ENCODE measurements at regions not wholly inside any gene's neighbourhood (a gene's known extent, or its start where the extent isn't known, plus 50 kb on each side); places are given as distances from the start of the nearest gene placed in this dataset.

- TF ChIP-seq CTCF (conservative IDR thresholded peaks at IDR 0.05 in 1 of 2, IDR thresholded peaks at IDR 0.05 in 1 of 2; ENCODE audit: low read depth in 1 of 2, low read length in 2 of 2), result no peak
- no peak for TF ChIP-seq EZH2 (IDR thresholded peaks at IDR 0.05; ENCODE audit: low read length, missing control alignments)
Observed at GRCh38 chr14:53384536-53384935, 231.4 kb upstream of the DDHD1 start.

Data from fibroblast of lung (primary cell).